Astrocyte of the cerebellum (primary cell): ENCODE measurements at regions not wholly inside any gene's neighbourhood (a gene's known extent, or its start where the extent isn't known, plus 50 kb on each side); places are given as distances from the start of the nearest gene placed in this dataset.

Experiments used
- DNase-seq: peaks from one replicate; pipeline ENCODE4 v3.0.0-alpha.2; 2011; ENCODE audit warnings: low read depth
- H3K4me3 ChIP-seq: 2 replicates; pipeline ENCODE4 v1.5.1; 2011; ENCODE audit warnings: mild to moderate bottlenecking, low read depth, low read length, moderate library complexity
- CTCF ChIP-seq: IDR thresholded peaks from 2 replicates; pipeline ENCODE4 v1.5.1; 2012; ENCODE audit warnings: low read length, low read depth, moderate library complexity, mild to moderate bottlenecking; ENCODE audit errors: missing control alignments
- in situ Hi-C: cut with HindIII; loops from 2 replicates; pipeline ENCODE4 v1.10.0; 2017; ENCODE audit warnings: low sequenced_read_pairs

GRCh38 chr7:41169317-41169716 is 533.6 kb downstream of the INHBA start:
- no peak for DNase-seq
- no peak for TF ChIP-seq CTCF
- in situ Hi-C loops: no loop called here

GRCh38 chr7:41167836-41168235 is 535.1 kb downstream of the INHBA start:
- H3K4me3 ChIP-seq: no peak overlapping the region
- no peak for DNase-seq
- TF ChIP-seq CTCF: no peak
- in situ Hi-C loops: no loop called here

More at GRCh38 chr7:41169317-41169716, 533.6 kb downstream of the INHBA start:
- no peak overlapping the region for H3K4me3 ChIP-seq

GRCh38 chr7:41164440-41164839 is 538.5 kb downstream of the INHBA start:
- in situ Hi-C loops: no loop called here
- DNase-seq: no peak
- H3K4me3 ChIP-seq: no peak overlapping the region
- no peak for TF ChIP-seq CTCF

- DNase-seq: no peak
- in situ Hi-C loops: no loop called here
Measured at GRCh38 chr7:41163991-41164390, 538.9 kb downstream of the INHBA start.

GRCh38 chr7:41162612-41163011 is 540.3 kb downstream of the INHBA start:
- TF ChIP-seq CTCF: no peak
- no peak overlapping the region for H3K4me3 ChIP-seq
- no peak for DNase-seq
- in situ Hi-C loops: no loop called here

More at GRCh38 chr7:41163991-41164390, 538.9 kb downstream of the INHBA start:
- H3K4me3 ChIP-seq: no peak overlapping the region
- no peak for TF ChIP-seq CTCF

- H3K4me3 ChIP-seq: no peak overlapping the region
- no peak for TF ChIP-seq CTCF
- in situ Hi-C loops: no loop called here
- no peak for DNase-seq
Measured at GRCh38 chr7:41161041-41161587, 541.8 kb downstream of the INHBA start.
